HG02943 (cell line): ENCODE measurements at regions not wholly inside any gene's neighbourhood (a gene's known extent, or its start where the extent isn't known, plus 50 kb on each side); places are given as distances from the start of the nearest gene placed in this dataset.

Experiments
- ATAC-seq: cut with Tn5 transposase; IDR thresholded peaks from one replicate; pipeline ENCODE4 v1.9.1; 2021; ENCODE audit warnings: mild to moderate bottlenecking, low read depth, moderate library complexity; ENCODE audit not compliant: unreplicated experiment

- ATAC-seq = no peak
These were observed 252.1 kb upstream of the NAV3 start for GRCh38 chr12:77578466-77579220.

GRCh38 chr12:77577791-77578190 lies 252.9 kb upstream of the NAV3 start:
- ATAC-seq = no peak

DNA sequence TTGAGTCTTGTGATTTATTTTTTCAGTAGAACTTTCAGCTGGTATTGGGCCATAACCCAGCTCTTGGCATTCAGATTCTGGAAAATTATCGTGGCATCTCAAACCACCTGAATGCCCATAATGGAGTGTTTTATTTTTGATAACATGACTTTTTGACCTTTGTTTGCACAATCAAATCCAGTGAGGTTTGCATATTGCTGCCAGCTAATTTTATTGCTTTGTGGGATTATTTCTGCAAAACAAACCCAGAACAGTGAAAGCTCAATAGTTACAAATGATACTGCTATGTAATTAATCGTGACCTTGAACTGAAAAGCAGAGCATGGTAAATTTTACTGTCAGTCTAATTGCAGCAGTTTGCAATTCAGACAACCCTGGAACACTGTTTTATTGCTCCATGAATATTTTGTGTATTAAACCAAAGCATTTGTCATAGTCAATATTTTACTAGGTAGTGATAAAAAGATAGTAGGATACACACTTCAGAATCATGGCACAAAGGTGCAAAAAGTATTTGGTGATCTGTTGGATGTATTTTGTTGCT lies 255.2 kb upstream of the NAV3 start:
- ATAC-seq = no peak

GRCh38 chr12:77572371-77572770 lies 258.3 kb upstream of the NAV3 start:
- ATAC-seq = no peak

DNA sequence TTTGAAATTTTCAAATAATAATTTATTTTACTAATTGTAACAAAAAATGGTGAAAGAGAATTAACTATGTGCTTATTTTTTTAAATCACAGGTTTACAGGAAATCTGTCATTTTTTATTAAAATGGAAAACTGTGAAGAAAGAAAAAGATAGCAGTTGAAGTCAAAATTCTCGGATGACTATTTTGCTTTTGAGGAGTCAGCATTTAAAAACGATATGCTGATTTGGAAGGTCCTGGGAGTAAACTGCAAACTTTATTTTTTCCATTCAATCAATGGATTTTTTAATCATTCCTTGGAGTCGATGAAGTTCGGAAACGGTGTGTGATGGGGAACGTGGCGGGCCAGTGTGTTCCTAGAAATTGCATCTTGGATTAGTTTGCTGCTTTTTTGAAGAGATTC lies 258.9 kb upstream of the NAV3 start:
- no peak for ATAC-seq

GRCh38 chr12:77571127-77571526 lies 259.6 kb upstream of the NAV3 start:
- no peak for ATAC-seq

DNA sequence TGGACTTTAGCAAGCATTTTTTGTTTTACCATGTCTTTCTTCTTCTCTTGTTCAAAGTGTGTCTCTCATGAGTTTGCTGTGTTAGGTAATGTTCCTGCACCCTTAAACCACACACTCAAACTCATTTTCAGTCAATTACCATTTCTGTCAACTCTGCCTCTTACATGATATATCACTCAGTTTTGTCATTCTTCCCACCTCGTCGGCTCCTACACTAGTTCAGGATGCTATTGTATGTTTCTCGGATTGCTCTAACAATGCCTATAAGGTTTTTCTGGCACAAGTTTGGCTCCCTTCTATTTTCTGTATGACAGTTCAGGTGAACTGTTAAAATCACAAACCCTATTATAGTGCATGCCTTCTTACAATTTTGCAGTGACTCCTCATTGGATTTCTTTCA lies 260.8 kb upstream of the NAV3 start:
- no peak for ATAC-seq

GRCh38 chr12:77560714-77561113 lies 270.0 kb upstream of the NAV3 start:
- ATAC-seq = no peak

DNA sequence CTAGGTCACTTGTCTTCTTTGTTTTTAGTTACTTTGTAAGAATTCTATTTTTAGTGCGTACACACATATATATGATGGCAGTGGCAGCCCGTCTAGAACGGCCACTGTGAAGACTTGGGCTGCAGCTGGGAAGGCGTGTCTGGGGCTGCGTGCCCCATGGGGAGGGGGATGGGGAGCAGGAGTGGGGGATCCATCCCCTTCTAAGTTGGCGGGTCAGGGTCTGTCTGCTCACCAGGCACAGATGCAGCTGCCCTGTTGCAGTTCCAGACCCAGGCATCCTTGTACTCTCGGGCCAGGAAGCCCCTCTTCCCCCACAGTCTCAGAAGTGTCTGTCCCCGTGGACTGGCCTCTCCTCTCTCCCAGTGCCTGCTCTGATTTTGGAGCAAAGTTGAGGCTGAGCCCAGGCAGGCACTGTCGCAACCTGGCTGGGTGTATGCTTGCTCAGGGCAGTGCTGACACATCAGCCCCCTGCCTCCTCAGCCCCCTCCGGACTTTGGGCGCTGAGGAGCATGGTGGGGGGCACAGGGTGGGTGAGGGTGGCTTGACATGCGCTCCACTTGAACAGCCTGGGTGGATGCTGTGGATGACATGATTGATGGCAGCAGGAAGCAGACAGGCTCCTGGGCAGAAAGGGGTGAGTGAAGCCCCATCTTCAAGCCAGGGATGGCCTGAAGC lies 271.2 kb upstream of the NAV3 start:
- no peak for ATAC-seq

- ATAC-seq = no peak
These were observed 275.6 kb upstream of the NAV3 start for GRCh38 chr12:77555074-77555473.

DNA sequence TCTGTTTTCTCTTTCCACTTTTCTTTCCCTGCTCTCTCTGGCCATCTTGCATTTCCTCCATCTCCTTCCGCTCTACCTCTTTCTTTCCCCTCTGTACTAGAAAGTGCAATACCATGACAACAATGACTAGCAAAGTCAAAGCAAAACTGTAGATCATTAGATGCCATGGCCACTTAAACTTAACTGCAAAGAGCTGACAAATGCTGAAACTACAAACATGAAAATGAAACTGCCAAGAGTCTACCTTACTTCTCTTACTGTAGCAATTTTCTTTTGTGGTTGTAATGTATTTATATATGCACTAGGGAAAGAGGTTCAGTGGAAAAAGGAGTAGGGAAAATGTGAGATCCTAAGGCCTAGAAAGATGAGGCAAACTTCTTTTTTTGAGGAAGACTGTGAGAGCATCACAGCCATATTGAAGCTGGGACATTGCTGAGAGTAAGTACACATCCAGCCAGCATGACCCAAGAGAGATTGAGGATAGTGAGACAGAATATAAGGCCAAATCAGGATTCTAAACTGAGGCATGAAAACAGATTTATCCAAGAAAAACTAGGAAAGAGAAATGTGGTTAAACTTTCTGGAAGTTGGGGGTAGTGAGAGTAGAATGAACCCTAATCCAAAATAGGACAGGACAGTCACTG lies 276.6 kb upstream of the NAV3 start:
- ATAC-seq = peak; percentile 100

GRCh38 chr12:77549383-77550128 lies 281.1 kb upstream of the NAV3 start:
- no peak for ATAC-seq

DNA sequence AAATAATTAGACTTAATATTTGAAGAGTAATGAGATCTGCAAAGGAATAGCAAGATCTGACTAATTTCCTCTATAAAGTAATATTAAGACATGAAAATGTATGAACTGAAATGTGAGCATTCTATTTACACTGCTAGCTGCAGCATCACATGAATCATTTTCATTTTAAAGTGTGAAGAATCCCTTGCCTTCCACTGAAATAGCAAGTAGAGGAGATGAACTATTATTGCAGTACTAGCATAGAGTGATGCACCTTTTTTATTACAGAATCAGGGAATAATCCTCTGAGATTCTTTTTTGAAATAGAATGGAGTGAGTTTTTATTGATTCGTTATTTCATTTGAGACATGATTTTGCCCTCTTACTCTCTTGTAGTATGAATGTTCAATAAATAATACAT lies 281.9 kb upstream of the NAV3 start:
- ATAC-seq = no peak

- no peak for ATAC-seq
These were observed 290.6 kb upstream of the NAV3 start for GRCh38 chr12:77540097-77540496.

DNA sequence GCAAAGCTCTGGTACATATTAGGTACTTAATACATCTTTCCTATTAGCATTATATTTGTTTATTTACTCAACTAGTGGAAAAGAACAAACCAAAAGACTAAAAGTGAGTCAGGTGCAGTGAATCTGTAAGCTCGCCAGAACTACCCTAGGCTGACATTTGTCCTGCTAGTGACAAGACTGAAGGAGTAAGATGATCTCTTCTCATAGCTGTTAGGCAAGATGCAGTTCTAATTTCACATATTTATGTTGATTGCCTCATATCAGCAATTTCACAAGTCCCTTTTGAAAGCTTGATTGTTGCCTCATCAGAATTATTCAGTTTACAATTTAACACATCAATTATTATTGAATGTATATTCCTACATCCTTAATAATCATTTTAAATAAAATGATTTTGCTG lies 293.0 kb upstream of the NAV3 start:
- ATAC-seq = no peak

GRCh38 chr12:77535734-77536133 lies 295.0 kb upstream of the NAV3 start:
- no peak for ATAC-seq

GRCh38 chr12:77531912-77532311 lies 298.8 kb upstream of the NAV3 start:
- ATAC-seq = no peak

GRCh38 chr12:77522247-77522646 lies 308.4 kb upstream of the NAV3 start:
- no peak for ATAC-seq

DNA sequence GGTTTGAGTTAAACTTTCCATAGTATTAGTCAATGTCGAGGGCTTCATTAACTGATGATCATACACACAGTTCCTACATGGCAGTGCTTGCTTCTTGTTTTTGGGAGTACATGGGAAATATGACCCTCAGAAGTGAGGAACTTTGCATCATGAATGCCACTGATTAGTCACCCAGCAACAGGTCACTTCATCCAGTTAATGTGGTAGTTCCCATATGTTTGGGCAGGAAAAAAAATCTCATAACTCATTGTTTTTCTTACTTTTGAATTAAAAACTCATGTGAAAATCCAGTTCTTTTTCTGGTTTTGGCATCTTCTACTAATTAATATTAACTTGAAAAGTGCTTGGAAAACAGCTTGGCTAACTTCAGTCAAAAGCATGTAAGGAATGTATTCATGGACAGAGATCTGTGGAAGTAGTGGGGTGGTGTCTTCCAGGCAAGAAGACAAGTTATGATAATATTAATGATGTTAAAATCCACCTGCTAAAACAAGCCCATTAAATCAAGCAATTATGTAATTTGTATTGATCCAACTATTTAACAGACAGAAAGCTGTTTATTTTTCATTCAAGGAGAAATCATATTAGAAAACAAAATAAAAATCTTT lies 309.1 kb upstream of the NAV3 start:
- no peak for ATAC-seq

- no peak for ATAC-seq
These were observed 316.2 kb upstream of the NAV3 start for GRCh38 chr12:77514511-77514910.
